ENCODE measurements at regions not wholly inside any gene's neighbourhood (a gene's known extent, or its start where the extent isn't known, plus 50 kb on each side); places are given as distances from the start of the nearest gene placed in this dataset.

DNA sequence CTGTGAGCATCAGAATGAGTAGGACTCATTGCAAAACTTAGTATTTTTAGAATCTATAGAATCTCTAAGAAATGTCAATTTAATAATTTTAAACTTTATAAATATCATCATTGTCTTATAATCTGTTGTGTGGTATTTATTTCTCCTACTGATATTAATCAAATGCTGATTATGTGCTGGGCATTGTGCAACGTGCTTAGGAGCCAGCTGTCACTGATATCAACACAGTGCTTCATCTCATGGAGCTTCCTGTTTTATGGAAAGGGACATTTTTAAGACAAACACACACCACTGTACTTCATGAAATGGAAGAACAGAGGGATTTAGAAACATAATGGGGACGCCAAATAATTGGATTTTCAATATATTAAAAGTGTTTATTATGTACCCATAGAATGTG is 737.9 kb upstream of the TMPRSS15 start:
- POLR2A ChIA-PET, result no interaction called here
- H3K4me3 ChIP-seq (ENCODE audit: low read depth, low read length), result no peak overlapping the region
- no peaks in the 10 kb centered on the region for H3K27me3 ChIP-seq (ENCODE audit: control insufficient read depth, insufficient read depth, low read length)
- TF ChIP-seq, protein P1, sequence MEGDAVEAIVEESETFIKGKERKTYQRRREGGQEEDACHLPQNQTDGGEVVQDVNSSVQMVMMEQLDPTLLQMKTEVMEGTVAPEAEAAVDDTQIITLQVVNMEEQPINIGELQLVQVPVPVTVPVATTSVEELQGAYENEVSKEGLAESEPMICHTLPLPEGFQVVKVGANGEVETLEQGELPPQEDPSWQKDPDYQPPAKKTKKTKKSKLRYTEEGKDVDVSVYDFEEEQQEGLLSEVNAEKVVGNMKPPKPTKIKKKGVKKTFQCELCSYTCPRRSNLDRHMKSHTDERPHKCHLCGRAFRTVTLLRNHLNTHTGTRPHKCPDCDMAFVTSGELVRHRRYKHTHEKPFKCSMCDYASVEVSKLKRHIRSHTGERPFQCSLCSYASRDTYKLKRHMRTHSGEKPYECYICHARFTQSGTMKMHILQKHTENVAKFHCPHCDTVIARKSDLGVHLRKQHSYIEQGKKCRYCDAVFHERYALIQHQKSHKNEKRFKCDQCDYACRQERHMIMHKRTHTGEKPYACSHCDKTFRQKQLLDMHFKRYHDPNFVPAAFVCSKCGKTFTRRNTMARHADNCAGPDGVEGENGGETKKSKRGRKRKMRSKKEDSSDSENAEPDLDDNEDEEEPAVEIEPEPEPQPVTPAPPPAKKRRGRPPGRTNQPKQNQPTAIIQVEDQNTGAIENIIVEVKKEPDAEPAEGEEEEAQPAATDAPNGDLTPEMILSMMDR (IDR thresholded peaks at IDR 0.05; ENCODE audit: low read depth, low read length), result no peak
- DNase-seq (ENCODE audit: low read depth, low spot score), result no peak
- CTCF ChIA-PET, result no interaction called here
- H3K9me3 ChIP-seq (ENCODE audit: control insufficient read depth, insufficient read depth, low read length), result peaks cover 13% of the 10 kb centered on the region
- no peak overlapping the region for H3K27ac ChIP-seq (ENCODE audit: low read depth, low read length)

DNA sequence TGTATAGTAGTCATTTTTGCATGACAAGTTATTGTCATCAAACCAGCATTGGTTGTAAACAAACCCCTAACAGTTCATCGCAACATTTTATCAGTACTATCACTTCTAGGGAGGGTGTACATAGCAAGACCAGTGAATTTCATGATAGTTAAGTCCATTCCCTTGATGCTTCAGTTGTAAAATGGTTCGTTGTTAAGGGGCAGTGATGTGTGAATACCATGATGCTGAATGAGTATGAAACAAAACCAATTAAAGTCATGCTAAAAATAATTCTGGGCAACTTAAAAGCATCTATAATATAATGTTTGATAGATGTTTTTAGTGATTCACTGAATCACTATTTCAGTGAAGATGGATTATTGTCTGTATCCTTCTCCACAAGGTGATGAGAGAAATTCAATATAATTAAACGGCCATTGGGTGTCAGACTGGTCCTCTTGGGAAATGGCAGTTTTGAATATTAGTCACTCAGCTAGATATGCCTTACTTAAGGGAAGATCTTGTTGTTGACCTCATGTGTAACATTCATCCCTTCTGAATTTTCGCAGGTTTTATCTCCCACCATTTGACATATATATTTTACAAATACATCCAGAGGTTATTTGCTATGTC is 742.2 kb upstream of the TMPRSS15 start:
- no peak overlapping the region for H3K4me3 ChIP-seq (ENCODE audit: low read depth, low read length)
- H3K27me3 ChIP-seq (ENCODE audit: control insufficient read depth, insufficient read depth, low read length), result no peaks in the 10 kb centered on the region
- TF ChIP-seq, protein P1 (IDR thresholded peaks at IDR 0.05; ENCODE audit: low read depth, low read length), result no peak
- POLR2A ChIA-PET, result no interaction called here
- no peak overlapping the region for H3K27ac ChIP-seq (ENCODE audit: low read depth, low read length)
- CTCF ChIA-PET, result no interaction called here
- peaks cover 12% of the 10 kb centered on the region for H3K9me3 ChIP-seq (ENCODE audit: control insufficient read depth, insufficient read depth, low read length)
- no peak for DNase-seq (ENCODE audit: low read depth, low spot score)

DNA sequence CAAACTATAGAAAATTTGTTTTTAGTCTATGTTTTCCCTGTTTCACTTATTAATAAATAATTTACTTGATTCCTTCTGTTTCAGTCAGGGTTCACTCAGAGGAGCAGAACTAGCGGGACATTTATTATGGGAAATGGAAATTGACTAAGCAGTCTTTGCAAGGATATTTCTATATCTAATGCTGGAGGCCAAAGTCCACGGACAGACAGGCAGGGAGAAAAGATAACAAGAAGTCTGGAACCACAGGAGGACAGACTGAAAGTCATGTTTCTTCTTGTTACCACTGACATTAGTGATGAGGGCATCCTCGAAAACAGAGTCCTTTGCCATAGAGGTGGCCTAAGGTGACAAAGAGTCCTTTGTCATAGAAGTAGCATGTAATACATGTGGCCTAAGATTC is 744.5 kb upstream of the TMPRSS15 start:
- no peaks in the 10 kb centered on the region for H3K27me3 ChIP-seq (ENCODE audit: control insufficient read depth, insufficient read depth, low read length)
- H3K4me3 ChIP-seq (ENCODE audit: low read depth, low read length), result no peak overlapping the region
- H3K9me3 ChIP-seq (ENCODE audit: control insufficient read depth, insufficient read depth, low read length), result peaks cover 7% of the 10 kb centered on the region
- ChIA-PET CTCF (no interaction called here), POLR2A (no interaction called here)
- TF ChIP-seq, protein P1 (IDR thresholded peaks at IDR 0.05; ENCODE audit: low read depth, low read length), result no peak
- H3K27ac ChIP-seq (ENCODE audit: low read depth, low read length), result no peak overlapping the region
- no peak for DNase-seq (ENCODE audit: low read depth, low spot score)

DNA sequence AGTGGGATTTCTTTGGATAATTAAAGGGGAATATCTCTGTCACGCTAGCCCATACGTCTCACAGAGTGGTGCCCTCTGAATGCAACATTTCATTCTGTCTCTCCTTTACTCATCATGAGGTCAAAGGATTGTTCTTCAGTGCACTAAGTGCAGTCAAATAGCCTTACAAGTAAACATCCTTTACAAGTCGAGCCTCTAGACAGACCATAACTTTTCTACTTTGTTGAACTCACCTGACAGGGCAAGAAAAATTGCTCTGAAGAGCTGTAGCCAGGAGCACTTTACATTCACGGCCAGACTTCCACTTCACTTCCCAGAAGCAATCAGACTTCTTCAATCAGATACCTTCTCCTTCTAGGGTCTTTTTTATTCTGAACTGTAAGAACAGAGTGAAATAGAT is 768.0 kb upstream of the TMPRSS15 start:
- no peak for DNase-seq (ENCODE audit: low read depth, low spot score)
- no peaks in the 10 kb centered on the region for H3K27me3 ChIP-seq (ENCODE audit: control insufficient read depth, insufficient read depth, low read length)
- no peak overlapping the region for H3K4me3 ChIP-seq (ENCODE audit: low read depth, low read length)
- peaks cover 4% of the 10 kb centered on the region; the same call in 1 of the 2 replicates for H3K9me3 ChIP-seq (ENCODE audit: control insufficient read depth, insufficient read depth, low read length)
- ChIA-PET CTCF (no interaction called here), POLR2A (no interaction called here)
- TF ChIP-seq, protein P1 (IDR thresholded peaks at IDR 0.05; ENCODE audit: low read depth, low read length), result no peak
- no peak overlapping the region for H3K27ac ChIP-seq (ENCODE audit: low read depth, low read length)

DNA sequence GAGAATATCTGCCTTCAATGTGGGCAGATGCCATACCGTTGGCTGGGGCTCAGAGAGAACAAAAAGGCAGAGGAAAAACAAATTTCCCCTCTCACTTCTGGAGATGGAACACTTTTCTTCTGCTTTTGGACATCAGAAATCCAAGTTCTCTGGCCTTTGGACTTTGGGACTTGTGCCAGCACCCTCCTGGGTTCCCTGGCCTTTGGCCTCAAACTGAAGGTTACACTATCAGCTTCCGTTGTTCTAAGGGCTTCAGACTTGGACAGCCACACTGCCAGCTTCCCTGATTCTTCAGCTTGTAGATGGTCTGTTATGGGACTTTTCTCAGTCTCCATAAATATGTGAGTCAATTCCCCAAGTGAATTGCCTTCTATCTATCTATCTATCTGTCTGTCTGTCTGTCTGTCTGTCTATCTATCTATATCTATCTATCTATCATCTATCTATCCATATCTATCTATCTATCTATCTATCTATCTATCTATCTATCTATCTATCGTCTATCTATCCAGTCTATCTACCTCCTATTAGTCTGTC is 778.1 kb upstream of the TMPRSS15 start:
- no peak for DNase-seq (ENCODE audit: low read depth, low spot score)

More for the DNA sequence above, 778.1 kb upstream of the TMPRSS15 start:
- Histone ChIP-seq H3K4me3 (ENCODE audit: low read depth, low read length) (no peak overlapping the region), H3K9me3 (ENCODE audit: control insufficient read depth, insufficient read depth, low read length) (peaks cover 13% of the 10 kb centered on the region), H3K27me3 (ENCODE audit: control insufficient read depth, insufficient read depth, low read length) (no peaks in the 10 kb centered on the region), H3K27ac (ENCODE audit: low read depth, low read length) (no peak overlapping the region)
- ChIA-PET POLR2A (no interaction called here), CTCF (no interaction called here)
- TF ChIP-seq, protein P1 (IDR thresholded peaks at IDR 0.05; ENCODE audit: low read depth, low read length), result no peak

Data from AG04450 (cell line).